IPS DF 4.7 (cell line): ENCODE measurements at regions not wholly inside any gene's neighbourhood (a gene's known extent, or its start where the extent isn't known, plus 50 kb on each side); places are given as distances from the start of the nearest gene placed in this dataset.

ENCODE experiments used
- DNase-seq: peaks from one replicate; pipeline ENCODE4 v3.0.0-alpha.2; 2013; ENCODE audit warnings: low spot score; ENCODE audit errors: extremely low read depth

GRCh38 chr4:41388080-41388479, 131.4 kb downstream of the UCHL1 start:
- no peak for DNase-seq

- DNase-seq = no peak
These were observed 132.6 kb downstream of the UCHL1 start for GRCh38 chr4:41389356-41389755.

GRCh38 chr4:41390661-41391060, 133.9 kb downstream of the UCHL1 start:
- no peak for DNase-seq

GRCh38 chr4:41391271-41391670, 134.5 kb downstream of the UCHL1 start:
- no peak for DNase-seq

- no peak for DNase-seq
These were observed 137.8 kb downstream of the UCHL1 start for GRCh38 chr4:41394481-41394894.

- DNase-seq = no peak
These were observed 139.5 kb downstream of the UCHL1 start for GRCh38 chr4:41396214-41396613.

GRCh38 chr4:41396869-41397268, 140.1 kb downstream of the UCHL1 start:
- DNase-seq = no peak

- DNase-seq = no peak
These were observed 138.7 kb upstream of the LIMCH1 start for GRCh38 chr4:41399231-41399630.

- DNase-seq = no peak
These were observed 137.7 kb upstream of the LIMCH1 start for GRCh38 chr4:41400296-41400695.

GRCh38 chr4:41405464-41406112, 132.4 kb upstream of the LIMCH1 start:
- no peak for DNase-seq

GRCh38 chr4:41406113-41406516, 131.8 kb upstream of the LIMCH1 start:
- no peak for DNase-seq

GRCh38 chr4:41408150-41408549, 129.8 kb upstream of the LIMCH1 start:
- no peak for DNase-seq

- DNase-seq = no peak
These were observed 128.9 kb upstream of the LIMCH1 start for GRCh38 chr4:41408859-41409593.

GRCh38 chr4:41409594-41409895, 128.4 kb upstream of the LIMCH1 start:
- DNase-seq = no peak

GRCh38 chr4:41410049-41410448, 127.9 kb upstream of the LIMCH1 start:
- DNase-seq = no peak

- DNase-seq = no peak
These were observed 124.1 kb upstream of the LIMCH1 start for GRCh38 chr4:41413670-41414411.

- no peak for DNase-seq
These were observed 123.6 kb upstream of the LIMCH1 start for GRCh38 chr4:41414412-41414779.

- no peak for DNase-seq
These were observed 119.5 kb upstream of the LIMCH1 start for GRCh38 chr4:41418444-41418843.

- DNase-seq = no peak
These were observed 117.4 kb upstream of the LIMCH1 start for GRCh38 chr4:41420541-41420940.

- no peak for DNase-seq
These were observed 114.8 kb upstream of the LIMCH1 start for GRCh38 chr4:41423117-41423516.

- no peak for DNase-seq
These were observed 113.4 kb upstream of the LIMCH1 start for GRCh38 chr4:41424522-41424921.

GRCh38 chr4:41425650-41426049, 112.3 kb upstream of the LIMCH1 start:
- no peak for DNase-seq

GRCh38 chr4:41426539-41426938, 111.4 kb upstream of the LIMCH1 start:
- DNase-seq = no peak
